Body of pancreas (tissue), 4 donors: ENCODE measurements at regions not wholly inside any gene's neighbourhood (a gene's known extent, or its start where the extent isn't known, plus 50 kb on each side); places are given as distances from the start of the nearest gene placed in this dataset.

Experiments
- ATAC-seq: fragments of 150-250 bp; one replicate; pipeline ENCODE4 v1.9.1; 2016
- DNase-seq, 4 donors: peaks; one replicate each; pipeline ENCODE4 v3.0.0-alpha.2; 2019
- H3K27ac ChIP-seq, 4 donors: fragments of 200-600 bp; sonication (generic); 1 replicate in 3 of 4; 2 replicates in 1 of 4; pipeline versions ENCODE4 v1.5.1 to v1.6.1; 2016 to 2019; ENCODE audit warnings: mild to moderate bottlenecking in 1 of 4, mixed read lengths in 1 of 4, moderate library complexity in 1 of 4
- H3K27me3 ChIP-seq, 2 donors: fragments of 200-600 bp; sonication (generic); one replicate each; pipeline ENCODE4 v1.6.0; 2016; ENCODE audit warnings: mild to moderate bottlenecking in 1 of 2
- H3K36me3 ChIP-seq, 2 donors: fragments of 200-600 bp; sonication (generic); replicated peaks in 1 of 2; 2 replicates each; pipeline ENCODE4 v1.5.1; 2016; ENCODE audit warnings: low read depth in 2 of 2; ENCODE audit not compliant: insufficient read depth in 1 of 2
- H3K4me1 ChIP-seq: fragments of 200-600 bp; sonication (generic); one replicate; pipeline ENCODE4 v1.6.0; 2016
- H3K4me3 ChIP-seq, 2 donors: fragments of 200-600 bp; sonication (generic); 1 replicate in 1 of 2; 2 replicates in 1 of 2; pipeline ENCODE4 v1.5.1; 2016 to 2019
- H3K9me3 ChIP-seq, 3 donors: fragments of 200-600 bp; sonication (generic); 1 replicate in 2 of 3; 2 replicates in 1 of 3; pipeline ENCODE4 v1.5.1; 2016
- POLR2A ChIP-seq, 3 donors: fragments of 450-650 bp; IDR thresholded peaks; one replicate each; pipeline ENCODE4 v1.6.1; 2016; ENCODE audit warnings: antibody characterized with exemption in 3 of 3, mild to moderate bottlenecking in 2 of 3
- WGBS, 2 donors: methylation state at CpG; one replicate each; pipeline ENCODE4 v1.1.5; 2017; 5-methylcytosine and 5-hydroxymethylcytosine counted together
- intact Hi-C: fragments of 100-400 bp; cut with DNase I; formaldehyde crosslinking; loops from one replicate; pipeline ENCODE4 v1.15.1; 2023
- TF ChIP-seq, protein P1 (sequence below), 7 experiments: fragments of 450-650 bp in 4 of 7; fragments of 200-600 bp in 3 of 7; sonication (generic) in 3 of 7; IDR thresholded peaks; one replicate each; pipeline ENCODE4 v1.5.1; 2016 to 2019; ENCODE audit warnings: antibody characterized with exemption in 7 of 7

DNA sequence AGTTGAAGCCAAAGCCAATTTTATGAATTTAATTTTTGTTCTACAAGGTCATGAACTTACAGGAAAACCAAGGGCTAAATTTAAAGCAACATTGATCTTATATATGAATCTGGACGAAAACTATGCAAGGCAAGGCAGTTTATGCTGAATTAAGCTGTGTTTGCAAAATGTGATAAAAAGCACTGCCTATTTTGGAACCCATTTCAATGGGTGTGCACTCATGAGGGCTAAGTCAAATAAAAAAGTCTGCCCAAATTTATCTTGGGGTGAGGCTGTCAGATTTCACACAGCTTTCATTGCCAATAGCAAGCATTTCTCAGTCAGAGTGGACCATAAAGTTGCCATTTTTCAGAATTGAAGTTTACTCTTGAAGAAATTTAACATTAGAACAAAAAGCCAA, 199.9 kb downstream of the LURAP1L start:
- Histone ChIP-seq H3K36me3 (no peaks in the 10 kb centered on the region), H3K27ac (no peak overlapping the region), H3K4me1 (peaks cover 6% of the 10 kb centered on the region), H3K4me3 (no peak overlapping the region), H3K9me3 (no peaks in the 10 kb centered on the region), H3K27me3 (no peaks in the 10 kb centered on the region)
- DNase-seq (no peak), ATAC-seq (no peak)
- intact Hi-C loops: no loop called here
- TF ChIP-seq, protein P1, sequence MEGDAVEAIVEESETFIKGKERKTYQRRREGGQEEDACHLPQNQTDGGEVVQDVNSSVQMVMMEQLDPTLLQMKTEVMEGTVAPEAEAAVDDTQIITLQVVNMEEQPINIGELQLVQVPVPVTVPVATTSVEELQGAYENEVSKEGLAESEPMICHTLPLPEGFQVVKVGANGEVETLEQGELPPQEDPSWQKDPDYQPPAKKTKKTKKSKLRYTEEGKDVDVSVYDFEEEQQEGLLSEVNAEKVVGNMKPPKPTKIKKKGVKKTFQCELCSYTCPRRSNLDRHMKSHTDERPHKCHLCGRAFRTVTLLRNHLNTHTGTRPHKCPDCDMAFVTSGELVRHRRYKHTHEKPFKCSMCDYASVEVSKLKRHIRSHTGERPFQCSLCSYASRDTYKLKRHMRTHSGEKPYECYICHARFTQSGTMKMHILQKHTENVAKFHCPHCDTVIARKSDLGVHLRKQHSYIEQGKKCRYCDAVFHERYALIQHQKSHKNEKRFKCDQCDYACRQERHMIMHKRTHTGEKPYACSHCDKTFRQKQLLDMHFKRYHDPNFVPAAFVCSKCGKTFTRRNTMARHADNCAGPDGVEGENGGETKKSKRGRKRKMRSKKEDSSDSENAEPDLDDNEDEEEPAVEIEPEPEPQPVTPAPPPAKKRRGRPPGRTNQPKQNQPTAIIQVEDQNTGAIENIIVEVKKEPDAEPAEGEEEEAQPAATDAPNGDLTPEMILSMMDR (IDR thresholded peaks at IDR 0.05): no peak
- 38 to 59% methylated on average over 1 of the region's 1 CpG for WGBS, 2 donors

- ATAC-seq (no peak), DNase-seq (no peak)
- Histone ChIP-seq H3K27me3 (no peaks in the 10 kb centered on the region), H3K9me3 (no peaks in the 10 kb centered on the region), H3K27ac (no peak overlapping the region), H3K36me3 (no peaks in the 10 kb centered on the region), H3K4me1 (peaks cover 6% of the 10 kb centered on the region), H3K4me3 (no peak overlapping the region)
- TF ChIP-seq, protein P1 (IDR thresholded peaks at IDR 0.05): no peak
- TF ChIP-seq POLR2A (IDR thresholded peaks at IDR 0.05): no peak
- WGBS, 2 donors: 79 to 83% methylated on average over 2 of the region's 2 CpGs
- intact Hi-C loops: no loop called here
Measured at GRCh38 chr9:12975496-12975895, 200.7 kb downstream of the LURAP1L start.

DNA sequence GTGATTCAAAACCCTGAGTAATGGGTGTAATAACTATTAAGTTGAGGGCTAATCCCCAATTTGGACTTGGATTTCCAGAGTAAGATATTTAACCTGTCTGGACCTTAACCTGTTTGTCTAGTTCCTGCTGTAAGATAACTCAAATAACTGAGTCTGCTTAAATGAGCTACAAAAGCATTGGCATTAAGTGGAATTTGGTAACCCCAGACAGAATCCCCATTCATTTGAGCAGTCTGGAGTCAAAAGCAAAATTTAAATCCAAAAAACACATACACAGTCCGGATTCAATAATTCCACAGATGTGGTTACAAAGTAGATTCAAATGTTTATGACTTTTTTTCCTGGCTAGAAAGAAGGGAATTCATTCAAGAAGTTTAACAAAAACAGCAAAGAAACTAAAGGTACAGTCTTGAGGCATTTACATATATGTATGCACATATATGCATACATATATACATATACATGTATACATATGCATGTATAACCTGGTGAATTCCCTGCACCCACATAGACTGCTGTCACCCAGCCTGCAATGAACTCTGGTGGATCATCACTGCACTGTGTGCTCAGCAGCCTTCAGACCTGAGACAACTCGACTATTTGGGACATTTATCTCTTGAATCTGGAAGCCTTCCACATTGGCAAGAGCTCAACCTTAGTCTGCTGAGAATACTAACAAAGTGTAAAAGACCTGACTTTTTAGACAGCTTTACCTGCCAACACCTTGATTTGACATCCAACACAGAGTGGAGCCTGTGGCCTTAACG, 205.4 kb downstream of the LURAP1L start:
- Histone ChIP-seq H3K36me3 (no peaks in the 10 kb centered on the region), H3K9me3 (no peaks in the 10 kb centered on the region), H3K27ac (no peak overlapping the region), H3K4me1 (no peaks in the 10 kb centered on the region), H3K4me3 (no peak overlapping the region), H3K27me3 (no peaks in the 10 kb centered on the region)
- WGBS, 2 donors: 29 to 40% methylated on average over 3 of the region's 3 CpGs
- intact Hi-C loops: no loop called here
- TF ChIP-seq, protein P1 (IDR thresholded peaks at IDR 0.05): no peak
- TF ChIP-seq POLR2A (IDR thresholded peaks at IDR 0.05): no peak
- ATAC-seq (no peak), DNase-seq (no peak)

GRCh38 chr9:12988258-12988657, 213.4 kb downstream of the LURAP1L start:
- DNase-seq (no peak), ATAC-seq (no peak)
- no peaks in the 10 kb centered on the region for H3K9me3 ChIP-seq
- no peak overlapping the region for H3K27ac ChIP-seq
- intact Hi-C loops: no loop called here
- H3K4me3 ChIP-seq: no peak overlapping the region
- no peaks in the 10 kb centered on the region for H3K4me1 ChIP-seq
- WGBS, 2 donors: 40 to 44% methylated on average over 1 of the region's 1 CpG
- TF ChIP-seq POLR2A (IDR thresholded peaks at IDR 0.05): no peak
- TF ChIP-seq, protein P1 (IDR thresholded peaks at IDR 0.05): peak in 2 of 7 experiments; percentile 7 to 14
- H3K27me3 ChIP-seq: no peaks in the 10 kb centered on the region
- H3K36me3 ChIP-seq: no peaks in the 10 kb centered on the region

GRCh38 chr9:12989669-12990068, 214.8 kb downstream of the LURAP1L start:
- no peak for ATAC-seq
- H3K36me3 ChIP-seq: no peaks in the 10 kb centered on the region
- intact Hi-C loops: no loop called here
- no peaks in the 10 kb centered on the region for H3K27me3 ChIP-seq
- H3K4me1 ChIP-seq: no peaks in the 10 kb centered on the region
- no peaks in the 10 kb centered on the region for H3K9me3 ChIP-seq
- no peak overlapping the region for H3K27ac ChIP-seq
- TF ChIP-seq POLR2A (IDR thresholded peaks at IDR 0.05): no peak
- TF ChIP-seq, protein P1 (IDR thresholded peaks at IDR 0.05): no peak
- H3K4me3 ChIP-seq: no peak overlapping the region
- DNase-seq: no peak
